Trophoblast cell (in vitro differentiated cells and primary cell): ENCODE measurements at regions not wholly inside any gene's neighbourhood (a gene's known extent, or its start where the extent isn't known, plus 50 kb on each side); places are given as distances from the start of the nearest gene placed in this dataset.

Experiments used
- DNase-seq, 2 donors: peaks; one replicate each; pipeline ENCODE4 v3.0.0-alpha.2; 2016
- H2AFZ ChIP-seq: 2 replicates; pipeline ENCODE4 v1.6.1; 2013; ENCODE audit warnings: low read length, moderate library complexity, mild to moderate bottlenecking; ENCODE audit not compliant: insufficient read depth, poor library complexity
- H2AK5ac ChIP-seq: 2 replicates; pipeline ENCODE4 v1.6.1; 2013; ENCODE audit warnings: mild to moderate bottlenecking, low read length
- H2BK120ac ChIP-seq: 2 replicates; pipeline ENCODE4 v1.6.1; 2013; ENCODE audit warnings: low read length, mild to moderate bottlenecking, moderate library complexity; ENCODE audit not compliant: insufficient read depth, poor library complexity
- H2BK12ac ChIP-seq: 2 replicates; pipeline ENCODE4 v1.6.1; 2013; ENCODE audit warnings: mild to moderate bottlenecking, low read length, moderate library complexity
- H2BK5ac ChIP-seq: 2 replicates; pipeline ENCODE4 v1.6.1; 2013; ENCODE audit warnings: low read length, low read depth, moderate library complexity, mild to moderate bottlenecking; ENCODE audit not compliant: poor library complexity
- H3K14ac ChIP-seq: 2 replicates; pipeline ENCODE4 v1.6.1; 2013; ENCODE audit warnings: mild to moderate bottlenecking, low read length
- H3K18ac ChIP-seq: 2 replicates; pipeline ENCODE4 v1.6.1; 2013; ENCODE audit warnings: mild to moderate bottlenecking, low read length
- H3K23ac ChIP-seq: 2 replicates; pipeline ENCODE4 v1.6.1; 2013; ENCODE audit warnings: low read length
- H3K27ac ChIP-seq: 2 replicates; pipeline ENCODE4 v1.5.1; 2013; ENCODE audit warnings: low read depth, mild to moderate bottlenecking, inconsistent platforms, low read length, moderate library complexity
- H3K27me3 ChIP-seq: 2 replicates; pipeline ENCODE4 v1.6.1; 2013; ENCODE audit warnings: inconsistent platforms, mild to moderate bottlenecking, low read length, moderate library complexity; ENCODE audit not compliant: insufficient read depth
- H3K36me3 ChIP-seq, 2 experiments: 1 replicate in 1 of 2; 2 replicates in 1 of 2; pipeline ENCODE4 v1.6.1; 2013; ENCODE audit warnings: low read length in 2 of 2, mild to moderate bottlenecking in 2 of 2, moderate library complexity in 1 of 2; ENCODE audit not compliant: insufficient read depth in 2 of 2, control insufficient read depth in 1 of 2
- H3K4ac ChIP-seq: 2 replicates; pipeline ENCODE4 v1.6.1; 2013; ENCODE audit warnings: low read depth, mild to moderate bottlenecking, low read length, moderate library complexity
- H3K4me1 ChIP-seq, 2 experiments: 1 replicate in 1 of 2; 2 replicates in 1 of 2; pipeline ENCODE4 v1.6.1; 2013; ENCODE audit warnings: low read length in 2 of 2, mild to moderate bottlenecking in 2 of 2, moderate library complexity in 1 of 2; ENCODE audit not compliant: insufficient read depth in 2 of 2, control insufficient read depth in 1 of 2
- H3K4me2 ChIP-seq: 2 replicates; pipeline ENCODE4 v1.6.1; 2013; ENCODE audit warnings: inconsistent platforms, mild to moderate bottlenecking, low read length, moderate library complexity
- H3K4me3 ChIP-seq: 2 replicates; pipeline ENCODE4 v1.5.1; 2013; ENCODE audit warnings: mild to moderate bottlenecking, low read depth, low read length, inconsistent platforms
- H3K79me1 ChIP-seq: one replicate; pipeline ENCODE4 v1.6.1; 2013; ENCODE audit warnings: low read length
- H3K79me2 ChIP-seq: 2 replicates; pipeline ENCODE4 v1.6.1; 2013; ENCODE audit warnings: low read length, mild to moderate bottlenecking; ENCODE audit not compliant: control insufficient read depth, insufficient read depth, poor library complexity
- H3K9ac ChIP-seq: 2 replicates; pipeline ENCODE4 v1.6.1; 2013; ENCODE audit warnings: mild to moderate bottlenecking, low read length
- H3K9me3 ChIP-seq: 2 replicates; pipeline ENCODE4 v1.6.1; 2013; ENCODE audit warnings: low read depth, mild to moderate bottlenecking, control low read depth, inconsistent platforms, low read length; ENCODE audit not compliant: insufficient read depth
- H4K12ac ChIP-seq: 2 replicates; pipeline ENCODE4 v1.6.1; 2013; ENCODE audit warnings: low read depth, mild to moderate bottlenecking, low read length, moderate library complexity
- H4K8ac ChIP-seq: 2 replicates; pipeline ENCODE4 v1.6.1; 2013; ENCODE audit warnings: low read depth, mild to moderate bottlenecking, low read length, moderate library complexity
- H4K91ac ChIP-seq: one replicate; pipeline ENCODE4 v1.6.1; 2013; ENCODE audit warnings: low read depth, mild to moderate bottlenecking, low read length, moderate library complexity
- WGBS: extraction: QIAGEN DNeasy Blood & Tissue Kit; methylation state at CpG from one replicate; pipeline ENCODE4 v1.1.7; 2013; ENCODE audit warnings: missing lambda C conversion rate; ENCODE audit not compliant: insufficient read length, insufficient coverage; ENCODE audit errors: extremely low coverage; 5-methylcytosine and 5-hydroxymethylcytosine counted together

- WGBS = no CpG with 5 or more reads among the region's 4 CpGs
- Histone ChIP-seq H3K14ac (no peak overlapping the region), H3K79me2 (no peaks in the 10 kb centered on the region), H3K18ac (no peak overlapping the region), H3K27me3 (no peaks in the 10 kb centered on the region), H4K12ac (no peak overlapping the region), H3K36me3 (no peaks in the 10 kb centered on the region), H3K9ac (no peak overlapping the region), H3K4me1 (no peaks in the 10 kb centered on the region), H3K4ac (no peak overlapping the region), H3K4me2 (no peak overlapping the region), H3K27ac (no peak overlapping the region), H4K91ac (no peak overlapping the region), H3K23ac (no peak overlapping the region), H3K9me3 (no peaks in the 10 kb centered on the region), H3K79me1 (no peaks in the 10 kb centered on the region), H3K4me3 (no peak overlapping the region), H2AFZ (no peak overlapping the region), H2AK5ac (no peak overlapping the region), H2BK5ac (no peak overlapping the region), H2BK120ac (no peak overlapping the region), H4K8ac (no peak overlapping the region), H2BK12ac (no peak overlapping the region)
- peak in 1 of 2 donors; percentile 39 for DNase-seq
Observed at GRCh38 chr2:173419506-173419905, 64.8 kb downstream of the CDCA7 start.

- H3K14ac ChIP-seq = no peak overlapping the region
- no peak overlapping the region for H3K23ac ChIP-seq
- no peak overlapping the region for H3K4ac ChIP-seq
- H2BK120ac ChIP-seq = no peak overlapping the region
- H3K79me1 ChIP-seq = no peaks in the 10 kb centered on the region
- no peak overlapping the region for H2AK5ac ChIP-seq
- no peak overlapping the region for H2AFZ ChIP-seq
- H3K9ac ChIP-seq = no peak overlapping the region
- H2BK5ac ChIP-seq = no peak overlapping the region
- H3K4me3 ChIP-seq = no peak overlapping the region
- H4K8ac ChIP-seq = no peak overlapping the region
- H3K79me2 ChIP-seq = no peaks in the 10 kb centered on the region
- H4K12ac ChIP-seq = no peak overlapping the region
- no peaks in the 10 kb centered on the region for H3K27me3 ChIP-seq
- DNase-seq = no peak
- no peak overlapping the region for H2BK12ac ChIP-seq
- H3K36me3 ChIP-seq = no peaks in the 10 kb centered on the region
- no peak overlapping the region for H4K91ac ChIP-seq
- H3K9me3 ChIP-seq = no peaks in the 10 kb centered on the region
- no peak overlapping the region for H3K18ac ChIP-seq
- no peak overlapping the region for H3K27ac ChIP-seq
- H3K4me1 ChIP-seq = peaks cover 2 to 5% of the 10 kb centered on the region in 2 experiments
- H3K4me2 ChIP-seq = no peak overlapping the region
- no CpG with 5 or more reads among the region's 2 CpGs for WGBS
Observed at GRCh38 chr2:173424886-173425285, 70.2 kb downstream of the CDCA7 start.

GRCh38 chr2:173427887-173428668 is 73.4 kb downstream of the CDCA7 start:
- Histone ChIP-seq H3K27ac (no peak overlapping the region), H3K4ac (no peak overlapping the region), H2BK5ac (no peak overlapping the region), H4K91ac (no peak overlapping the region), H2BK12ac (no peak overlapping the region), H3K4me2 (no peak overlapping the region), H2AK5ac (no peak overlapping the region), H3K23ac (no peak overlapping the region), H3K27me3 (peaks cover 3% of the 10 kb centered on the region), H3K18ac (no peak overlapping the region), H3K79me2 (no peaks in the 10 kb centered on the region), H3K9me3 (no peaks in the 10 kb centered on the region), H4K8ac (no peak overlapping the region), H3K4me3 (no peak overlapping the region), H3K9ac (no peak overlapping the region), H3K79me1 (no peaks in the 10 kb centered on the region), H2BK120ac (no peak overlapping the region), H3K14ac (no peak overlapping the region), H3K4me1 (peaks cover 2 to 5% of the 10 kb centered on the region in 2 experiments), H2AFZ (no peak overlapping the region), H3K36me3 (no peaks in the 10 kb centered on the region), H4K12ac (no peak overlapping the region)
- no CpG with 5 or more reads among the region's 6 CpGs for WGBS
- peak in 1 of 2 donors; percentile 46 for DNase-seq

GRCh38 chr2:173431191-173431590 is 76.5 kb downstream of the CDCA7 start:
- DNase-seq = no peak
- no peak overlapping the region for H3K14ac ChIP-seq
- H3K4me1 ChIP-seq = peaks cover 2 to 5% of the 10 kb centered on the region in 2 experiments
- H3K27ac ChIP-seq = no peak overlapping the region
- no peak overlapping the region for H2BK12ac ChIP-seq
- no peak overlapping the region for H3K9ac ChIP-seq
- no peak overlapping the region for H3K18ac ChIP-seq
- H3K4me3 ChIP-seq = no peak overlapping the region
- no peak overlapping the region for H4K91ac ChIP-seq
- no peak overlapping the region for H2BK120ac ChIP-seq
- no peak overlapping the region for H2AFZ ChIP-seq
- no peaks in the 10 kb centered on the region for H3K79me1 ChIP-seq
- no peak overlapping the region for H3K4me2 ChIP-seq
- no peaks in the 10 kb centered on the region for H3K9me3 ChIP-seq
- H3K27me3 ChIP-seq = peaks cover 3% of the 10 kb centered on the region
- no CpG with 5 or more reads among the region's 5 CpGs for WGBS
- no peaks in the 10 kb centered on the region for H3K79me2 ChIP-seq
- H3K4ac ChIP-seq = no peak overlapping the region
- H2BK5ac ChIP-seq = no peak overlapping the region
- no peak overlapping the region for H3K23ac ChIP-seq
- H3K36me3 ChIP-seq = no peaks in the 10 kb centered on the region
- H2AK5ac ChIP-seq = no peak overlapping the region
- H4K8ac ChIP-seq = no peak overlapping the region
- no peak overlapping the region for H4K12ac ChIP-seq
